ENCODE measurements at regions not wholly inside any gene's neighbourhood (a gene's known extent, or its start where the extent isn't known, plus 50 kb on each side); places are given as distances from the start of the nearest gene placed in this dataset.

DNA sequence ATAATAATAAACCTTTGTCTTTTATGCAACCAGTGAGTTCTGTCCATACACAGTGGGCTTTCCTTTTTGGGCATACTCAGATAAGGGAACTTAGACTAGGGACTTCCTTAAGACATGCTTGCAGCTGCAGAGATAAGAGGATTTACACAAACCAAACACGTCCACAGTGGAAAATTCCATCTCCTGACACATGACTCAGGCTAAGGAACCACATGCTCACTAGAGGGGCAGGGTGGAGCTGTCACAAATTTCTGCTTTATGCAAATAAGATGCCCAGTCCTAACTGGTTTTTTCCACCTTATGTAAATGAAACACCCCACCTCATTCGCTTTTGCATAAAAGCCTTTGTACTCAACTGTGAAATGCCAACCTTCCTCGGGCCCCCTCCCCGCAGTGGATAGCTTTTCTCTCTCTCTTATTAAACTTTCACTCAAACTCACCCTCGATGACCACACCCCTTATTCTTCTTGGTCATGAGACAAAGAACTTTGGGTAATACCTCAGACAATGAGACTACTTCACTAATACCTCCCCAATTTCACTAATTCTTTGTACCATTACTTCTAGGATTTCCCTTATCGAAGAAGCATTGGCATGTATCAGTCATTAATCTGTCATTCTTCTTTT lies 170.3 kb upstream of the FTMT start (continued):
- TF ChIP-seq SMAD1 (IDR thresholded peaks at IDR 0.05; ENCODE audit: low read depth, low read length, partially characterized antibody) = no peak
- TF ChIP-seq RBBP5 (IDR thresholded peaks at IDR 0.05; ENCODE audit: borderline replicate concordance, insufficient read depth, low read length, poor library complexity, severe bottlenecking) = no peak
- TF ChIP-seq CBFA2T3 (IDR thresholded peaks at IDR 0.05) = peak; percentile 69
- TF ChIP-seq E2F3 (CRISPR knock-in tag; IDR thresholded peaks at IDR 0.05) = no peak
- no peak for TF ChIP-seq MED1 (CRISPR knock-in tag; IDR thresholded peaks at IDR 0.05; ENCODE audit: borderline replicate concordance)
- no peak for TF ChIP-seq PTRF (tag; IDR thresholded peaks at IDR 0.05)
- TF ChIP-seq ZBTB12 (CRISPR knock-in tag; IDR thresholded peaks at IDR 0.05) = no peak
- TF ChIP-seq CUX1 (CRISPR knock-in tag; IDR thresholded peaks at IDR 0.05) = no peak
- TF ChIP-seq ASH1L (IDR thresholded peaks at IDR 0.05; ENCODE audit: borderline replicate concordance, low read depth, partially characterized antibody) = no peak
- TF ChIP-seq FOXA3 (CRISPR knock-in tag; conservative IDR thresholded peaks at IDR 0.05 in 1 of 2, IDR thresholded peaks at IDR 0.05 in 1 of 2) = no peak
- no peak for TF ChIP-seq NCOA2 (IDR thresholded peaks at IDR 0.05; ENCODE audit: partially characterized antibody in 2 of 2)
- TF ChIP-seq ADNP (tag; IDR thresholded peaks at IDR 0.05) = peak; percentile 45; the same call in 1 of the 2 replicates
- no peak for TF ChIP-seq ZNF696 (CRISPR knock-in tag; conservative IDR thresholded peaks at IDR 0.05)
- no peak for TF ChIP-seq KDM2B (CRISPR knock-in tag; IDR thresholded peaks at IDR 0.05)
- TF ChIP-seq JUND (IDR thresholded peaks at IDR 0.05; ENCODE audit: borderline replicate concordance, low read depth, low read length) = no peak
- TF ChIP-seq JUND (tag; IDR thresholded peaks at IDR 0.05; ENCODE audit: borderline replicate concordance, low read depth, low read length) = 0 out of 3 replicates have a peak, but pooled peaks have one; percentile 18
- no peak for TF ChIP-seq CCAR2 (IDR thresholded peaks at IDR 0.05; ENCODE audit: low read depth, low read length)
- no peak for TF ChIP-seq NR2C2 (CRISPR knock-in tag; IDR thresholded peaks at IDR 0.05)
- TF ChIP-seq NR2C2 (tag; IDR thresholded peaks at IDR 0.05) = no peak
- no peak for TF ChIP-seq SNRNP70 (optimal IDR thresholded peaks at IDR 0.05; ENCODE audit: low read depth, low read length)
- TF ChIP-seq USF1 (CRISPR knock-in tag; IDR thresholded peaks at IDR 0.05) = no peak
- TF ChIP-seq L3MBTL2 (IDR thresholded peaks at IDR 0.05) = peak; percentile 56; the same call in 1 of the 2 replicates
- TF ChIP-seq POLR2H (tag; IDR thresholded peaks at IDR 0.05; ENCODE audit: low read depth) = no peak

All from K562 (cell line).